ENCODE measurements at regions not wholly inside any gene's neighbourhood (a gene's known extent, or its start where the extent isn't known, plus 50 kb on each side); places are given as distances from the start of the nearest gene placed in this dataset.

- TF ChIP-seq, protein P1, sequence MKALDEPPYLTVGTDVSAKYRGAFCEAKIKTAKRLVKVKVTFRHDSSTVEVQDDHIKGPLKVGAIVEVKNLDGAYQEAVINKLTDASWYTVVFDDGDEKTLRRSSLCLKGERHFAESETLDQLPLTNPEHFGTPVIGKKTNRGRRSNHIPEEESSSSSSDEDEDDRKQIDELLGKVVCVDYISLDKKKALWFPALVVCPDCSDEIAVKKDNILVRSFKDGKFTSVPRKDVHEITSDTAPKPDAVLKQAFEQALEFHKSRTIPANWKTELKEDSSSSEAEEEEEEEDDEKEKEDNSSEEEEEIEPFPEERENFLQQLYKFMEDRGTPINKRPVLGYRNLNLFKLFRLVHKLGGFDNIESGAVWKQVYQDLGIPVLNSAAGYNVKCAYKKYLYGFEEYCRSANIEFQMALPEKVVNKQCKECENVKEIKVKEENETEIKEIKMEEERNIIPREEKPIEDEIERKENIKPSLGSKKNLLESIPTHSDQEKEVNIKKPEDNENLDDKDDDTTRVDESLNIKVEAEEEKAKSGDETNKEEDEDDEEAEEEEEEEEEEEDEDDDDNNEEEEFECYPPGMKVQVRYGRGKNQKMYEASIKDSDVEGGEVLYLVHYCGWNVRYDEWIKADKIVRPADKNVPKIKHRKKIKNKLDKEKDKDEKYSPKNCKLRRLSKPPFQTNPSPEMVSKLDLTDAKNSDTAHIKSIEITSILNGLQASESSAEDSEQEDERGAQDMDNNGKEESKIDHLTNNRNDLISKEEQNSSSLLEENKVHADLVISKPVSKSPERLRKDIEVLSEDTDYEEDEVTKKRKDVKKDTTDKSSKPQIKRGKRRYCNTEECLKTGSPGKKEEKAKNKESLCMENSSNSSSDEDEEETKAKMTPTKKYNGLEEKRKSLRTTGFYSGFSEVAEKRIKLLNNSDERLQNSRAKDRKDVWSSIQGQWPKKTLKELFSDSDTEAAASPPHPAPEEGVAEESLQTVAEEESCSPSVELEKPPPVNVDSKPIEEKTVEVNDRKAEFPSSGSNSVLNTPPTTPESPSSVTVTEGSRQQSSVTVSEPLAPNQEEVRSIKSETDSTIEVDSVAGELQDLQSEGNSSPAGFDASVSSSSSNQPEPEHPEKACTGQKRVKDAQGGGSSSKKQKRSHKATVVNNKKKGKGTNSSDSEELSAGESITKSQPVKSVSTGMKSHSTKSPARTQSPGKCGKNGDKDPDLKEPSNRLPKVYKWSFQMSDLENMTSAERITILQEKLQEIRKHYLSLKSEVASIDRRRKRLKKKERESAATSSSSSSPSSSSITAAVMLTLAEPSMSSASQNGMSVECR (CRISPR knock-in tag; IDR thresholded peaks at IDR 0.05) = no peak
Observed at GRCh38 chr15:35184646-35185045, 99.6 kb upstream of the NANOGP8 start (continued).

- H2AFZ ChIP-seq (ENCODE audit: low read depth, low read length) = peak overlapping the region; percentile 18; the same call in 1 of the 2 replicates
- H3K4me3 ChIP-seq = no peak overlapping the region
- H3K27ac ChIP-seq (ENCODE audit: extremely low read depth, low read depth, low read length) = no peak overlapping the region
- ATAC-seq (no peak), FAIRE-seq (no peak), DNase-seq (ENCODE audit: extremely low read depth in 1 of 4, low spot score in 3 of 4) (no peak)
- ChIA-PET CTCF (ENCODE audit: low intra/inter-chr PET ratio) (no interaction called here), POLR2A (interaction anchor here (0.7 to 1.9 kb wide), 3 partner anchors 10 to 46 kb away, joined by 3 to 9 read pairs (median 6); no protein-coding TSS in a partner anchor)
- in situ Hi-C loops (cut with MboI) (no loop called here), intact Hi-C loops (cut with micrococcal nuclease) (no loop called here)
- no peak overlapping the region for H3K4me2 ChIP-seq (ENCODE audit: insufficient read depth, low read length)
- no peaks in the 10 kb centered on the region for H3K9me3 ChIP-seq (replicated peaks; ENCODE audit: control insufficient read depth, insufficient read depth, low read depth, low read length)
- H3K36me3 ChIP-seq (ENCODE audit: control insufficient read depth, insufficient read depth, low read length) = no peaks in the 10 kb centered on the region
- no peaks in the 10 kb centered on the region for H3K9me1 ChIP-seq (ENCODE audit: control insufficient read depth, insufficient read depth, low read length)
- no peaks in the 10 kb centered on the region for H3K27me3 ChIP-seq (ENCODE audit: control insufficient read depth in 2 of 2, insufficient read depth in 2 of 2, low read length in 2 of 2)
- H3K79me2 ChIP-seq (ENCODE audit: control insufficient read depth, insufficient read depth, low read length) = no peaks in the 10 kb centered on the region
- H3K9ac ChIP-seq (ENCODE audit: insufficient read depth in 1 of 2, low read depth in 2 of 2, low read length in 2 of 2) = no peak overlapping the region
- WGBS (ENCODE audit: insufficient coverage, low coverage, missing lambda C conversion rate) = 62% methylated on average over 2 of the region's 2 CpGs
- no peaks in the 10 kb centered on the region for H3K4me1 ChIP-seq (replicated peaks in 1 of 2; ENCODE audit: control insufficient read depth in 2 of 2, insufficient read depth in 2 of 2, low read length in 2 of 2)
- no peaks in the 10 kb centered on the region for H4K20me1 ChIP-seq (replicated peaks; ENCODE audit: control insufficient read depth, insufficient read depth, low read length)
- BruUV-seq (replicated peaks) = no TSS peak
- TF ChIP-seq MYBL2 (IDR thresholded peaks at IDR 0.05; ENCODE audit: low read depth) (no peak), MYBL2 (CRISPR knock-in tag; IDR thresholded peaks at IDR 0.05; ENCODE audit: borderline replicate concordance) (no peak), IFI16 (CRISPR knock-in tag; IDR thresholded peaks at IDR 0.05) (no peak), YY1 (IDR thresholded peaks at IDR 0.05; ENCODE audit: borderline replicate concordance in 1 of 3, control insufficient read depth in 1 of 3, extremely low read depth in 1 of 3, insufficient read depth in 3 of 3, insufficient read length in 1 of 3, insufficient replicate concordance in 2 of 3, low read depth in 1 of 3, low read length in 2 of 3) (no peak)
- TF ChIP-seq, protein P2, sequence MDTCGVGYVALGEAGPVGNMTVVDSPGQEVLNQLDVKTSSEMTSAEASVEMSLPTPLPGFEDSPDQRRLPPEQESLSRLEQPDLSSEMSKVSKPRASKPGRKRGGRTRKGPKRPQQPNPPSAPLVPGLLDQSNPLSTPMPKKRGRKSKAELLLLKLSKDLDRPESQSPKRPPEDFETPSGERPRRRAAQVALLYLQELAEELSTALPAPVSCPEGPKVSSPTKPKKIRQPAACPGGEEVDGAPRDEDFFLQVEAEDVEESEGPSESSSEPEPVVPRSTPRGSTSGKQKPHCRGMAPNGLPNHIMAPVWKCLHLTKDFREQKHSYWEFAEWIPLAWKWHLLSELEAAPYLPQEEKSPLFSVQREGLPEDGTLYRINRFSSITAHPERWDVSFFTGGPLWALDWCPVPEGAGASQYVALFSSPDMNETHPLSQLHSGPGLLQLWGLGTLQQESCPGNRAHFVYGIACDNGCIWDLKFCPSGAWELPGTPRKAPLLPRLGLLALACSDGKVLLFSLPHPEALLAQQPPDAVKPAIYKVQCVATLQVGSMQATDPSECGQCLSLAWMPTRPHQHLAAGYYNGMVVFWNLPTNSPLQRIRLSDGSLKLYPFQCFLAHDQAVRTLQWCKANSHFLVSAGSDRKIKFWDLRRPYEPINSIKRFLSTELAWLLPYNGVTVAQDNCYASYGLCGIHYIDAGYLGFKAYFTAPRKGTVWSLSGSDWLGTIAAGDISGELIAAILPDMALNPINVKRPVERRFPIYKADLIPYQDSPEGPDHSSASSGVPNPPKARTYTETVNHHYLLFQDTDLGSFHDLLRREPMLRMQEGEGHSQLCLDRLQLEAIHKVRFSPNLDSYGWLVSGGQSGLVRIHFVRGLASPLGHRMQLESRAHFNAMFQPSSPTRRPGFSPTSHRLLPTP (IDR thresholded peaks at IDR 0.05; ENCODE audit: borderline replicate concordance, extremely low read depth, insufficient read length) = no peak
- TF ChIP-seq, protein P3, sequence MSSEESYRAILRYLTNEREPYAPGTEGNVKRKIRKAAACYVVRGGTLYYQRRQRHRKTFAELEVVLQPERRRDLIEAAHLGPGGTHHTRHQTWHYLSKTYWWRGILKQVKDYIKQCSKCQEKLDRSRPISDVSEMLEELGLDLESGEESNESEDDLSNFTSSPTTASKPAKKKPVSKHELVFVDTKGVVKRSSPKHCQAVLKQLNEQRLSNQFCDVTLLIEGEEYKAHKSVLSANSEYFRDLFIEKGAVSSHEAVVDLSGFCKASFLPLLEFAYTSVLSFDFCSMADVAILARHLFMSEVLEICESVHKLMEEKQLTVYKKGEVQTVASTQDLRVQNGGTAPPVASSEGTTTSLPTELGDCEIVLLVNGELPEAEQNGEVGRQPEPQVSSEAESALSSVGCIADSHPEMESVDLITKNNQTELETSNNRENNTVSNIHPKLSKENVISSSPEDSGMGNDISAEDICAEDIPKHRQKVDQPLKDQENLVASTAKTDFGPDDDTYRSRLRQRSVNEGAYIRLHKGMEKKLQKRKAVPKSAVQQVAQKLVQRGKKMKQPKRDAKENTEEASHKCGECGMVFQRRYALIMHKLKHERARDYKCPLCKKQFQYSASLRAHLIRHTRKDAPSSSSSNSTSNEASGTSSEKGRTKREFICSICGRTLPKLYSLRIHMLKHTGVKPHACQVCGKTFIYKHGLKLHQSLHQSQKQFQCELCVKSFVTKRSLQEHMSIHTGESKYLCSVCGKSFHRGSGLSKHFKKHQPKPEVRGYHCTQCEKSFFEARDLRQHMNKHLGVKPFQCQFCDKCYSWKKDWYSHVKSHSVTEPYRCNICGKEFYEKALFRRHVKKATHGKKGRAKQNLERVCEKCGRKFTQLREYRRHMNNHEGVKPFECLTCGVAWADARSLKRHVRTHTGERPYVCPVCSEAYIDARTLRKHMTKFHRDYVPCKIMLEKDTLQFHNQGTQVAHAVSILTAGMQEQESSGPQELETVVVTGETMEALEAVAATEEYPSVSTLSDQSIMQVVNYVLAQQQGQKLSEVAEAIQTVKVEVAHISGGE (CRISPR knock-in tag; IDR thresholded peaks at IDR 0.05) = no peak
Observed at GRCh38 chr15:35182841-35183479, 97.9 kb upstream of the NANOGP8 start.
